NCI-H345 treated with DMSO at 0.1 percent for 48 hours (cell line): ENCODE measurements at regions not wholly inside any gene's neighbourhood (a gene's known extent, or its start where the extent isn't known, plus 50 kb on each side); places are given as distances from the start of the nearest gene placed in this dataset.

Source experiments
- DNase-seq: peaks from one replicate; lab custom pipeline; 2025; ENCODE audit not compliant: unreplicated experiment; lab: John Stamatoyannopoulos, UW

DNA sequence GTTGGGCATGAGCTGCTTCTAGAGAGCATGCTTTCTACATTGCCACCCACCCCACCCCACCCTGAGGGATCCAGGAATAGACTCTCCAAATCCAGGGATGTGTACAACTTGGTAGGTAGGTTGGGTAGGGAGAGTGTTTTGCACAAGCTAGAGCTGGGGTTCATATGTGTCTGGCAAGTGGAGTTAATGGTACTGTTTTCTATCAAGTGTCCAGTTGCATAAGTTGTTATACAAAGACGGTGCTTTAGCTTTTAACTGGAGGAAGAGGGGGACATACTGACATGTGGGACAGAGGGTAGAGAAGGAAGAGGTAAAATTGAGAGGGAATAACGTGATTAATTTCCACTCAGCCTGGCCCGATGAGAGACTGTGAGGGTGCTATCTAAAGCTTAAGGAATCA lies 51.0 kb upstream of the TNC start:
- DNase-seq: no peak

DNA sequence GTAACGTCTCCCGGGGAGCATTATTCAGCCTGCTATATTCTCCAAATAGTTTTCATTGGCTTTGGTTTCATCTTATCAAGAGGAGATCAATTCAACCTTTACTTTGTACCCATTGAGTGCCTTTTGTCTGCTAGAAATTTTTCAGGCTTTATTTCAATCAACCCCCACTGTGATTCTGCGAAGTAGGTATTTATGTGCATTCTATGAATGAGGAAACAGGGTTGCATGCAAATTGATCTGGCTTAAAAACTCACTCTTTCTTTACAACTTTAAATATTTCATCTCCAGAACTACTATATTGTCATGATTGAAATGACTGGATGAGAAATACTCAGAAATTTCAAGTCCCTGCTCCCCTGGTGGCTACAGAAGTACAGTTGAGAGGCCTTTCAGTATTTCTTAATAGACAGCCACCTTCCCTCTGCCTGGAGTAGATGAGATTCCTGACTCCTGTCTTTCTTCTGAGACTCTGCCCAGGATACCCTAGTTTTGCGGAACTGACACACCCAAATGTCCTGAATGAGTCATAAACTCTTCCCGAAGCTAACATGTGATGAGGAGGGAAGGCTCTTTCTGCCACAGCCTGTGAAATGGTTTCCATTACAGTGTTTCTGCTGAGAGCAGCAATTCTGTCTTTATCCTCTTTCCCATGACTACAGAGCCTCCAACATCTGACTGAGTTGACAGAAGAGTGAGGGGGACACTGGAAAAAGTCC lies 52.6 kb upstream of the TNC start:
- no peak for DNase-seq

DNA sequence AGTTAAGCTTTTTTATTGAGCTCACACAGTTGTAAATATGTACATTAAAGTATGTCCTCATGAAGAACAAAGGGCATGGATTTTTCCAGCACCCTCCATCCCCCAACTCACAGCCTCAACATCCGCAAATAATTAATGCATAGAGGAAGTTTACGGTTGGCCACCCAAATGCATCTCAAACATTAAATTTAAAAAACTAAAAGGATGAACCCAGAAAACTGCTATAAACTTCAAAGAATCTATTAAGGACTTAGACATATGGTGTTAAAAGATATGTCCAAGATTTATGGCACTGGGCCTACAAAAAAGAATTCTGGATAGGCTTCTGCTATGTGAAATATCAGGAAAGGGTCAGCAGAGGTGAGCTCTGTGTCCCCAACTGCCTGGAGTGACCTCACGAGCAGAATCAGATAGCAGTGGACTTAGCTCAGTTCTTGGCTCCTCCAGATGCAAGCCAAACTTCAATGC lies 54.0 kb upstream of the TNC start:
- no peak for DNase-seq

DNA sequence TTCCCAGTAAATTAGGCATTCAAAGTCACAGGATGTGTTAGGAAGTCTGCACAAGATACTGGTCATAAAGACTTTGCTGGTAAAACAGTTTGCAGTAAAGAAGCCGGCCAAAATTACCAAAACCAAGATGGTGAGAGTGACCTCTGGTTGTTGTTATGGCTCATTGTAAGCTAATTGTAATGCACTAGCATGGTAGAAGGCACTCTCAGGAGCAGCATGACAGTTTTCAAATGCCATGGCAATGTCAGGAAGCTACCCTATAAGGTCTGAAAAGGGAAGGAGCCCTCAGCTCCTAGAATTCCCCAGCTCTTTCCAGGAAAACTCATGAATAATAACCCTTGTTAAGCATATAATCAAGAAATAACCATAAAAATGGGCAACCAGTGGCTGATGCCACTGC lies 64.3 kb upstream of the TNC start:
- DNase-seq: no peak

DNA sequence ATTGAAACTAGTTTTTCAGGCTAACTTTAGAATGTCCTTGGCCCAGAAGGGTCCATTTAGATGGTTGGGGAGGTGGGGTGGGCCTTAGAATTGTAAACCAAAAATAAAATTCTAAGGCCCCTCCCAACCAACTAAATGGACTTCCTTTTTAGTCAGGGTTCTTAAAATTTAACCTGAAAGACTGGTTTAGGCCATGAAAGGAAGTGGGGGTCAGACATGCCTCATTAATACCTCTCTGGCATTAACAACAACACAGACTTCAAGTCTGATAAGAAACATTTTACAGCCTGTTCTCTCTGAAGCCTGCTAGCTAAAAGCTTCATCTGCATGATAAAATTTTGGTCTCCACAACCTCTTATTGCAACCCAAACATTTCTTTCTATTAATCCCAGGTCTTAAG lies 65.5 kb upstream of the TNC start:
- DNase-seq: no peak

DNA sequence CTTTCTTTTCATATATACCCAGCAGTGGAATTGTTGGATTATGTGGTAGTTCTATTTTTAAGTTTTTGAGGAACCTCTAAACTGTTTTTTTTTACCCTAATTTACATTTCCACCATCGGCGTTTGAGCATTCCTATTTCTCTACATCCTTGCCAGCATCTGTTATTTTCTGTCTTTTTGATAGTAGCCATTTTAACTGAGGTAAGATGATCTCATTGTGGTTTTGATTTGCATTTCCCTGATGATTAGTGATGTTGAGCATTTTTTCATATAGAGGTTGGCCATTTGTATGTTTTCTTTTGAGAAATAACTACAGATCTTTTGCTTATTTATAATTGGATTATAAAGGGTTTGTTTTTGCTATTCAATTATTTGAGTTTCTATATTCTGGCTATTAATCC lies 71.7 kb upstream of the TNC start:
- DNase-seq: no peak

DNA sequence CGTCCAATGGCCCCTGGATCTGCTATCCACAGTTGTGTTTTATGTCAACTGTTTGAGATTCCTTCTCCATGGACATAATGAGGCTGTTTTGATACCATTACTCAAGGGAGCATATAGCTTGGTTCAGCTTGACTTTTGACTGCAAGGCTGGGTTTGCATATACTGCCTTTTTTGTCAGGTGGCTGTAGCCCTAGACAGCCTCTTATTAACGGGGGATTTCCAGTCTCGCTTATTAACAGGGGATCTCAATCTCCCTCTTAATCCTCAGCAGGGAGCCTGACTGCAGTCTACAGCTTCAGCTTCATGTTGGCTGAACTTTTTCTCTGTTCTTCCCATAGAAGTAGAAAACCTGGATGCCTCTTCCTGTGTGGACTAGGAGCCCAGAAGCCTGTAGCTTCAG lies 73.7 kb upstream of the TNC start:
- no peak for DNase-seq

DNA sequence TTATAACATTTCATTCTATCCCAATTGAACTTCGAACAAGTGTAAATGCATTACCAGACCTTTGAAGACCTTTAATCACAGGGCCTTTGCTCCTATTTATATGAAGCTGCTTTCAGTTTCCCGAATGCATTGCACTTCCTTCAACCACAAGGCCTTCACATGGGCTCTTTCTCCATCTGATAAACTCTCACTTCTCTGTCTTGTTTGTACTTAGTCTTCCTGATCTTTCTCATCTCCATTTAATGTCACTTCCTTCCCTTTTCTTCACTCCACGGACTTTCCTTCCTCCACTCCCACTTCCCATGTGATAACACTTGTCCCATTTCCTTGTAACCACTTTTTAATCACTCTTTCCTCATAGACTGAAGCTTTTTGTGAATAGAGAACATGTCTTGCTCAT lies 74.3 kb upstream of the TNC start:
- no peak for DNase-seq

DNA sequence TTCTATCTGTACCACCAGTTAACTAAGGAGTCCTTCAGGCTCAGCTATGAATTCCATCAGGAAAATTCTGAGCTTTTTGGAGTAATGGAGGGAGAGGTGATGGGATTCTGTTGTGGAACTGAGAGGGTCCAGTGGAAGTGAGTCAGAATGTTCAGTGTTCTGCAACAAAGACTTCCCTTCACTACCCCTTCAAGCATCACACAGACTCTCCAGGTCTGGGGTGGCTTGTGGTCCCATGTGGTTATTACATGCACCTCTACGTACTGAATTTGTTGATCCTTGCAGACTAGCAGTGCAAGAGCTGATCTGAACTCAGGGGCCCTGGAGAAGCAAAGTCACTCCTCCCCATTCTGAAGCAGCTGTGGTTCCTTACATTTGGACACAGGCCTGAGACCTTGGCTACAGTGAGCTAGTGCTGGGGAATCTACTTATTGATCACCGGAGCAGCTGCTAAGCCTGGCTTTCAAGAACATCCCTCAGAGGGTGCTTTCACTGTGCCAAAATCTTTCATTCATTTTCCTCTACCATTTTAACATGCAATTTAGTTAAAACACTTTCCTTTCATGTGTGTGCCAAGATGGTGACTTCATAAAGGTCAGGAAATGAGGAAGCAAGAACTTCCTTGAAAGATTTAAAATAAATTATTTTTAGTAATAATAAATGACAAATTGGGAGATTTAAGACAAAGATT lies 75.0 kb upstream of the TNC start:
- DNase-seq: no peak

DNA sequence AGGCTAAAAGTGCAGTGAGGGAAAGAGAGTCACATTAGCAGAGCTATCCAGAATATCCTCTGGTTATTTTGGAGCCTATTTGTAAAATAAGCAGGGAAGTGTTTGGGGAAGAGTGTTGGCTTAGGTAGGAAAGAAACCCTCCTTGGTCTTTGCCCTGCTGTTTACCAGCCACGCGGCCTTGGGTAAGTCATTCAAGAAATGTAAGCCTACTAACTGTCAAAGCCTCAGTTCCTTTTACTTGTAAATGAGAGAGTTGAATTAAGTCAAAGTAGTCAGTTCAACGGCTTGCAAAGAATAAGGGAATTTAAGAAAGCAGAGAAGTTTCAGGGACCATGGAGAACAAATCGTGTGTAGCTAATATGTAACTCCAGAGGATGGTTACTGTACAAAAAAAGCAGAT lies 75.8 kb upstream of the TNC start:
- DNase-seq: no peak

DNA sequence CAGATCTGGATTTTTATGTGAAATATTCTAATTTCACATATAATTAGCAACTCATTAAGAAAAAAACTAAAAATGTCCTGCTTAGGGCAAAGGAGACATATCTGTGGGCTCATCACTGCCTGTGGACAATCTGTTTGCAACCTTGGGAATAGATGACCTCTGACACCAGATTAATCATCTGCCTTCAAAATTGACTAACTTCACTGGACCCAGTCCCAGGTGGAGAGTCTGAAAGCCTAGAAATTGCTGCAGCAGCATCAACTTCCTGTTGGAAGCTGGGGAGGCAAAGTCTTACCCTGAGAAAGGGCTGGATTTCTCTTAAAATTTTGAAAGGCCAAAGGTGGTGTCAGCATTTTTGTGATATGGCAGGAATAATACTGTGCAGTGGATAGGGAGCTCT lies 76.3 kb upstream of the TNC start:
- DNase-seq: no peak

DNA sequence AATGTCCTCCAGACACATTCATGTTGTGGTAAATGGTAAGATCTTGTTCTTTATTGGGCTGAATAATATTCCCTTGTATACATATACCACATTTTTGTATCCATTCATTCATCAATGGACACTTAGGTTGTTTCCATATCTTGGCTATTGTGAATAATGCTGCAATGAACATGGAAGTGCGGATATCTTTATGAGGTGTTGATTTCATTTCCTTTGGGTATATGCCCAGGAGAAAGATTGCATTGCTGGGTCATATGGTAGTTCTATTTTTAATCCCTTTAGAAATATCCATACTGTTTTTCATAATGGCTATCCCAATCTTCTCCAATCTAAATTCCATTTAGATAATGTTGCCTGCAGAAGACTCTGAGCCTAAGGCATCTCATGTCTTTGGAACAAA lies 78.0 kb upstream of the TNC start:
- no peak for DNase-seq

DNA sequence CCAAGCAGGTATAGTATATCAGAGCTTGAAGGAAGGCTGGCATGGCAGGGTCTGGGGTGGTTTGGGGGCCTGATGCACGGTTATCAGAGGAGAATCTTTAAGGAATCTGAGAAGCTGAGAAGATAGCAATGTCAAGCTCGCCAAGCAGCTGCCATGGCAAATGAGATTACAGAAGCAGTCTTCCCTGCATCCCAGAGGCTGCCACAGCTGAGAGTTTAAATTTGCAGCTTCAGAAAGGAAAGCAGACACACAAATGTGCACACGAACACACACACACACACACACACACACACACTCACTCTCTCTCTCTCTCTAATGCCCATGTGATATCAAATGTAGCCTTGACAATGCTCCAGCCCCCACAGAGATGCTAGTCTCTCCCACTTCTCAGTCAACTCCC lies 79.0 kb upstream of the TNC start:
- DNase-seq: no peak

DNA sequence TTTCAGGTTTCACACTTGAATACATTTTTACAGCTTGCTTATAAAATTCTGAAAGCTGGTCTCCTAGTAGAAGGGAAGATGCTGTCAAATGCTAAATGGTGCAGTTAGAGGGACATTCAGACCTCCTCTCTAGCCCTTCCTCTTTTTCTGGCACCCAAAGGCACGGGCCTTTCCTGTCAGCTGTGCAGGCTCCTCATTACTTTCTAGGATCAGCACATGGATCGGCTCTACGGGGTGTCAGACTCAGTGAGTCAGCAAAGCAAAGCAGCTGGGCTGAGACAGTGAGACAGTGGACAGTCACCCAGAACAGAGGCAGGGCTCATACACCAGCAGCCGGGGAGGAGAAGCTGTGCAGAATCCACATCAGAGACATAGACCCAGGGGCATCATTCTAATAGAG lies 80.0 kb upstream of the TNC start:
- no peak for DNase-seq

DNA sequence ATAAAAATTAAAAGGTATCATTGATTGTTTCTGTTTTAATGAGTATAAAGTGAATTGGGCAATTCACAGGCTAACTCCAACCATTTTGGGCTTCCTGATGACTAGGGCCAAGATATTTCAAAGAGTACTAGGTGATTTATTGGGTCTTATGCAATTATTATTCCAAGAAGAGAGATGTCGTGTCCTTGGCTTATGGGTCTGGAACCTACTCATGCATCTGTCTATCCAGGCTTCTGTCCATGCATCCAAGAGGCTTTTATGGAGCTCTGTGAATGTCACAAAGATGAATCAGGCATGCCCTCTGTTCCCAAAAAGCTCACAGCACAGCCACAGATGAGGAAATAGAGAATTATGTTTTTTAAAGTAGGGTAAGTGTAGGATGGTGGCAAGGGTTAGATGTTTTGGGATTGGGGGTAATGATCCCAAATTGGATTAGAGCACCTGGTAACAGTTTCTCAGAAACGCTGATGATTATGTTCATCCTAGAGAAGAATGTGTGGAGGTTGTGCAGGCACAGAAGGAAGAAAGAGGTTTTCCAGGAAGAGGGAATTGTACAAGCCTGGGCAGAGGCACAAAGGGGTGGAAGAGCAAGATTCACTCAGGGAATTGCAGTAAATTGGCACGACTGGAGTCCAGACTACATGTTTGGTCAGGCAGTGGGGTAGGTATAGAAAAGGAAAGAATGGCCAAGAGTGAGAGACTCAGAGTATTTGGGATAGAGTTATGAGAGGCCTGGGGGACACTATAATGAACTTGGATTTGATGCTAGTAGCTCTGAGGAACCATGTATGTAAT lies 83.0 kb upstream of the TNC start:
- no peak for DNase-seq

DNA sequence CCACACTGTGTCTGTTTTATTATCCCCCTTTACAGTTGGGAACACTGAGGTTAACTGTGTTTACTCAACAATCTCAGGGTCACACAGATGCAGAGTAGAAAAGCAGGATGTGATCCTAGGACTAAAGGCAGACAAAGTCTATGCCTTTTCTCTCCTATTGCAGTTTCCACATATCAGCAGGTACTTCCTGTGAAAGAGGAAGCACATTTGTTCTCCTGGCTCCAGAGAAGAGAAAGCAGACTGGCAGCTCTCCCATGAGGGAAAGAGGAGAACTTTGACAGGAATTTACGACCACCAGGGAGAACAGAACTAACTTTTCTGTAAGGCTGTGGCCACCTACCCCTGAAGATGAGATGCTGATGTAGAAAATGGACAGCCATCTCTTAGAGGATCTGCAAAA lies 84.2 kb upstream of the TNC start:
- DNase-seq: no peak

DNA sequence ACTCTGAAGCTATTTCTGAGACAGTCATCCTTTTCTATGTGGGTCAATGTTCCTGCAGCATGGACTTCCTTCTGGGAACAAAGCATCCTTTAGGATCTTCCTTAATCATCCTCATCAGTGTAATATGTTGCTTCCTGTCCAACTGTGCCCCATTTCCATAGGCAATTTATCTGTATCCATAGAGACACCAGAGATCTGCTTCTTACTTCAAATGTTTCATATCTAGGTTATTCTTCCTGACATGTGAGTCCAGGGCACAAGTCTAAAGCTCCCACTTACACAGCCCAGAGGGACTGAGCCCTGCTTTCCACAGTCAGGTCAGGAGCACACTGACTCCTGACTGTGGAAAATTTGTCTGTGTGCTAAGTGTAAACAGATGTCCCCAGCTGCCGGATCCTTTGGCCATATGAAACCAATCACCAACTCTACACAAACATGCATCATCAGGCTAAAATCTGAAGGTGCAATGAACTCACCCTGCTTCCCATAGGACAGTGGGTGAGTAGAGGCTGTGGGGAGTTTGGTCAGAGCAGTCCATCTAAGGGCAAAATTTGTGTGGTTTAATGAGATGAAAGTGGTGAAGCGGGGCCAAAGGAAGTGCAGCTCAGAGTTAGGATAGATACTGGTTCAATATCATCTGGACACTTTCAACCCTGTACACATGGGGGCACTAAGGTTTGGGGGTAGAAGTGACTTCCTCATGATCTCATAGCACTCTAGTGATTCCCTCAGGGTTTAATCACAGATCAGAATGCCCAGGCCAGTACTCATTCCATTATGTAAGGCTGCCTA lies 85.2 kb upstream of the TNC start:
- DNase-seq: no peak

DNA sequence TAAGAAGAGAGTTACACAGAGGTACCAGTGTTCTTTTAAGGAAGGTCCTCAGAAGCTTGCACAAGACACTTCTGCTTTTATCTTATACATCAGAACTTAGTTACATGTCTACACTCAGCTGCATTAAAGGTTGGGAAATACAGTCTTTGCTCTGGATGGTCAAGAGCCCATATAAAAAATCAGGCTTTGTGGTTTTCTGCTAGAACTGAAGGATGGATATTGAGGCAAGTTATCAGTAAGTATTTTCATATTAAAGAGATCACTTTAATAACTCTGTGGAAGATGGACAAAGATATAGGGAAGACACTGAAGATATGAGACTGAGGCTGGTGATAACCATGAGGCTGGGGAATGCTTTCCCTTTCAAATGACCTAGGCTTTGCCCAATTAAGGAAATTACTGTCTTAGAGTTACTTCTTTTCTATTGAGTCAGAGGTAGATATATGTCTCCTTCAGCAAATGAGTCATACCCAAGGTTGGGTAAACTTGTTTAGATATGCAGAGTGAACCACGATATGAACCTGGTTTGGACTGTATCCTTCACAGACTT lies 87.0 kb upstream of the TNC start:
- DNase-seq: no peak

DNA sequence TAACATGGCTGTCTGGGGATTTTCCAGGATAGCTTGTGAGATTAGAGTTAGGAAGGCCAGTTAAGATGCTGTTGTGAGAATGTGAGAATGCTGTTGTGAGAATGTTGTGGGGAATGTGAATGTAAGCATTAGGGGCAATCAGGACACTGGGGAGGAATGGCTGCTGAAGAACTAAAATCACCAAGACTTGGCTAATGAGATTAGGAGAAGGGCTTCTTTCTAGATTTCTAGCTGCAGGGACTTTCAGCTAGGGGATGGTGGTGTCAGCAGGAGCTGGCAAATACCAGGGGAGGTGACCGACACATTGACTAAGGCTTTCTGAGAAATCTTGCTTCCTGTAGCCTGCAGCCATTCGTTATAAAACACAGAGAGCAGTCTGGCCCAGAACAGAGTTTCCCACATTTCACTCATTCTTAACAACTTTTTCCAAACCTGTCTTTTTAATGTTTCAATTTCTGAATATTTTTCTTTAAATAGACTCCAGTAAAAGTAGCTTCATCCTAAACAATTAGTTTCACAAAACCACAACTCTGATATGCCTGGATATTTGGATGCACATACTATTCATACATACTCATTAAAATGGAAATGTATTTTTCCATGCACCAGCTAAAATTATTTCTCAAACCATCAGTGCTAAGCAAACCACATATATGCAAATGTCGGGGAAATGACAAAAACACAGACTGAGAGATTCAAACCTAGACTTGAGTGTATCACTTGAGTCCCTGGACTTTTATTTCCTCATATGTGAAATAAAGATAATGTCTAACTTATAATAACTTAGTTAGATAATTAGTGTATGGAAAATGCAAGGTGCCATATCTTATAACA lies 89.3 kb upstream of the TNC start:
- DNase-seq: no peak

DNA sequence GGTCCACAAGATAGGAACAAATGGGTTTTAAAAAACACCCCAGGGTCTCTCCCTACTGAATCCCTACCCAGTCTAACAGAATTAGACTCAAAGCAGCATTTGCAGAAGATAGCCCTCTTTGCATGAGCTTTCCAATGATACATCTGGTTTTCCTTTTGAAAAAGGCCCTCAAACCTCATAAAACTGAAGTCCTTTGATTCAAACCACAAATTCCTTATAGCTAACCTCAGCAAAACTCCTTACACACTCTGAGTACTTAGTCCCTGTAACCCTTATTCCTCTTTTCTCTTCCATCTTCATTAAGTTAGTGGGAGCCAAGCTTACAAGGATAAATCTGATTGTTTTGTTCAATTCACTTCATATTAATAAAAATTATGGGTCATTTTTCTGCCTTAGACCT lies 90.5 kb upstream of the TNC start:
- DNase-seq: no peak
